ENCODE measurements at regions not wholly inside any gene's neighbourhood (a gene's known extent, or its start where the extent isn't known, plus 50 kb on each side); places are given as distances from the start of the nearest gene placed in this dataset.

DNA sequence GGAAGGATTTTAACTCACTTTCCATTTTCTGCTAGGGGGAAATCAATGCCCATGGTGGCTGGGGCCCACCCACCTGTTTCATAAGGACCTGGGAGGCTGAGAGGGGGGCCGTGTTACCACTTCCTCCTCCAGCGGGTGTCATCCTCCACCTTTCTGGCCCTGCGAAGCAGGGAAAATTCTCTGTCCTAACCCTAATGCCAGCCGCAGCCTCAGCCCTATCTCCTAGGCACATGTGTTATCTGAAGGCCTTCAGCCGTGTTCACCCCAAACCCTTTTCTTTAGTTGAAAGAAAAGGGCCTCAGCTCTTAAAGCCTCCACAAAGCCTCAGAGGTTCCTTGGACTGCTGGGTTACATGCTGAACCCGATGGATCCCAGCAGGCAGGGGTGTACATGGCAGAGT lies 55.4 kb upstream of the NECTIN1 start:
- TF ChIP-seq, protein P1, sequence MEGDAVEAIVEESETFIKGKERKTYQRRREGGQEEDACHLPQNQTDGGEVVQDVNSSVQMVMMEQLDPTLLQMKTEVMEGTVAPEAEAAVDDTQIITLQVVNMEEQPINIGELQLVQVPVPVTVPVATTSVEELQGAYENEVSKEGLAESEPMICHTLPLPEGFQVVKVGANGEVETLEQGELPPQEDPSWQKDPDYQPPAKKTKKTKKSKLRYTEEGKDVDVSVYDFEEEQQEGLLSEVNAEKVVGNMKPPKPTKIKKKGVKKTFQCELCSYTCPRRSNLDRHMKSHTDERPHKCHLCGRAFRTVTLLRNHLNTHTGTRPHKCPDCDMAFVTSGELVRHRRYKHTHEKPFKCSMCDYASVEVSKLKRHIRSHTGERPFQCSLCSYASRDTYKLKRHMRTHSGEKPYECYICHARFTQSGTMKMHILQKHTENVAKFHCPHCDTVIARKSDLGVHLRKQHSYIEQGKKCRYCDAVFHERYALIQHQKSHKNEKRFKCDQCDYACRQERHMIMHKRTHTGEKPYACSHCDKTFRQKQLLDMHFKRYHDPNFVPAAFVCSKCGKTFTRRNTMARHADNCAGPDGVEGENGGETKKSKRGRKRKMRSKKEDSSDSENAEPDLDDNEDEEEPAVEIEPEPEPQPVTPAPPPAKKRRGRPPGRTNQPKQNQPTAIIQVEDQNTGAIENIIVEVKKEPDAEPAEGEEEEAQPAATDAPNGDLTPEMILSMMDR (IDR thresholded peaks at IDR 0.05; ENCODE audit: insufficient read depth, low read depth, low read length), result no peak
- no peak for TF ChIP-seq EZH2 (IDR thresholded peaks at IDR 0.05; ENCODE audit: insufficient read depth, low read length)

All from astrocyte (in vitro differentiated cells and primary cell).